ENCODE measurements at regions not wholly inside any gene's neighbourhood (a gene's known extent, or its start where the extent isn't known, plus 50 kb on each side); places are given as distances from the start of the nearest gene placed in this dataset.

- Histone ChIP-seq H3K9ac (ENCODE audit: low read depth, low read length) (no peak overlapping the region), H3K4me1 (ENCODE audit: control insufficient read depth, insufficient read depth, low read length) (peaks cover 24% of the 10 kb centered on the region), H3K36me3 (ENCODE audit: control insufficient read depth, insufficient read depth, low read length) (no peaks in the 10 kb centered on the region), H3K27ac (ENCODE audit: low read depth, low read length) (no peak overlapping the region), H3K9me3 (ENCODE audit: control insufficient read depth, insufficient read depth, low read length) (no peaks in the 10 kb centered on the region), H3K4me3 (ENCODE audit: low read depth, low read length) (no peak overlapping the region), H3K27me3 (ENCODE audit: control insufficient read depth, insufficient read depth, low read length) (no peaks in the 10 kb centered on the region)
Measured at GRCh38 chr2:167692936-167693335, 554.5 kb downstream of the STK39 start.

- Histone ChIP-seq H3K4me3 (ENCODE audit: low read depth, low read length) (no peak overlapping the region), H3K27me3 (ENCODE audit: control insufficient read depth, insufficient read depth, low read length) (no peaks in the 10 kb centered on the region), H3K27ac (ENCODE audit: low read depth, low read length) (no peak overlapping the region), H3K4me1 (ENCODE audit: control insufficient read depth, insufficient read depth, low read length) (peaks cover 16% of the 10 kb centered on the region), H3K9me3 (ENCODE audit: control insufficient read depth, insufficient read depth, low read length) (no peaks in the 10 kb centered on the region), H3K36me3 (ENCODE audit: control insufficient read depth, insufficient read depth, low read length) (no peaks in the 10 kb centered on the region), H3K9ac (ENCODE audit: low read depth, low read length) (no peak overlapping the region)
Measured at GRCh38 chr2:167692191-167692590, 555.2 kb downstream of the STK39 start.

DNA sequence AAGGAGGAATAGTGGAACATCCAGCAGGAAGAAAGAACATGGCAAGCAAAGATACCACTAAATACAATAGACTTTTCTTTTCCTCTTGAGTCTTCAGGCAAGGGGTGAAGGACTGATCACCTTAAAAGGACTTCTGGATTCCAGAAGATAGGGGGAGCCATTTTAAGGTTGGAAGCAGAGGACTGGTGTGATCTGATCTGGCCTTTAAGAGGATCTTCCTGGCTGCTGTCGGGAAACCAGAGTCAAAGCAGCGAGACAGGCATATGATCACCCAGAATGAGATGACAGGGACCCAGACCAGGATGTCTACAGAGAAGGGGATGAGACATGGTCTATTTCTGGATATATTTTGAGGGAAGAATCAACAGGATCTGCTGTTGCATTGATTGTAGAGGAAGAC lies 558.0 kb downstream of the STK39 start:
- H3K4me1 ChIP-seq (ENCODE audit: control insufficient read depth, insufficient read depth, low read length): peaks cover 8% of the 10 kb centered on the region; the same call in 1 of the 2 replicates
- H3K27ac ChIP-seq (ENCODE audit: low read depth, low read length): no peak overlapping the region
- no peaks in the 10 kb centered on the region for H3K36me3 ChIP-seq (ENCODE audit: control insufficient read depth, insufficient read depth, low read length)
- H3K27me3 ChIP-seq (ENCODE audit: control insufficient read depth, insufficient read depth, low read length): no peaks in the 10 kb centered on the region
- H3K9ac ChIP-seq (ENCODE audit: low read depth, low read length): no peak overlapping the region
- no peak overlapping the region for H3K4me3 ChIP-seq (ENCODE audit: low read depth, low read length)
- no peaks in the 10 kb centered on the region for H3K9me3 ChIP-seq (ENCODE audit: control insufficient read depth, insufficient read depth, low read length)

GRCh38 chr2:167686691-167687090 lies 560.7 kb downstream of the STK39 start:
- H3K4me3 ChIP-seq (ENCODE audit: low read depth, low read length): no peak overlapping the region
- no peak overlapping the region for H3K9ac ChIP-seq (ENCODE audit: low read depth, low read length)
- no peaks in the 10 kb centered on the region for H3K36me3 ChIP-seq (ENCODE audit: control insufficient read depth, insufficient read depth, low read length)
- H3K27ac ChIP-seq (ENCODE audit: low read depth, low read length): no peak overlapping the region
- no peaks in the 10 kb centered on the region for H3K9me3 ChIP-seq (ENCODE audit: control insufficient read depth, insufficient read depth, low read length)
- no peaks in the 10 kb centered on the region for H3K27me3 ChIP-seq (ENCODE audit: control insufficient read depth, insufficient read depth, low read length)
- peaks cover 17% of the 10 kb centered on the region for H3K4me1 ChIP-seq (ENCODE audit: control insufficient read depth, insufficient read depth, low read length)

DNA sequence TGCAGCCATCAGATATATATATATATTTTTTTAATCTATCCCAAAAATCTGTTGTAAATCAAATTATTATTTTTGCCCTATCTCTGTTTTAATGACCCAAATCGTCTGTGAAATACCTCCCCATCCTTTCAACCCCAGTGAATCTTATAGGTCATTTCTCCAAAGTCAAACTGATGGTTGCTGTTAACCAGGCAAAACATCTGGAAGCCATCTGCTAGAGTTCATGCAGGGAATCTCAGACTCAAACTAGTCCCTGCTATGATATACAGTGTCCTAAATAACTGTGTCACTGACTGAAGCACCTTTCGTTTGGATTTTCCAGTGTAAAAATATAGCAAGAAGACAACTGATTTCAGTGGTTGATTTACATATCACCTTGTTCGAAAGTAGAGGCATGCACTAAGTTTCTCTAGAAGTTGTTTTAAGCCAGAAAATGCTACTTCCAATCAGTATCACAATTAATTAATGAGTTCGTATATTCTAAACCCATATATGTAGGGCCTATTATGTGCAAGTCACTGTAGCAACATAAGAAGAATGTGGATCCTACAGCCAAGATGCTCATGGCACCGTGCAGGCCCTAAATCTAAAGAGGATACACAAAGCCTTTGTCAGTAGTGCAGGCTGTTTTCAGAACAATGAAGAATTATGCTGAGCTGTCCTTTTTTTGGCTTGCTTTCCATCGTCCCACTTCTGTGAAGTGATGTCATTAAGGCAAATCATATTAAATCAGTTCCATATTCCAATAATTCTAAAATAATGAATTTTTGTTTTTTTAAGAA lies 566.0 kb downstream of the STK39 start:
- Histone ChIP-seq H3K27me3 (ENCODE audit: control insufficient read depth, insufficient read depth, low read length) (no peaks in the 10 kb centered on the region), H3K4me1 (ENCODE audit: control insufficient read depth, insufficient read depth, low read length) (peaks cover 36% of the 10 kb centered on the region), H3K36me3 (ENCODE audit: control insufficient read depth, insufficient read depth, low read length) (no peaks in the 10 kb centered on the region), H3K9ac (ENCODE audit: low read depth, low read length) (no peak overlapping the region), H3K27ac (ENCODE audit: low read depth, low read length) (peak overlapping the region; percentile 15), H3K4me3 (ENCODE audit: low read depth, low read length) (no peak overlapping the region), H3K9me3 (ENCODE audit: control insufficient read depth, insufficient read depth, low read length) (no peaks in the 10 kb centered on the region)

DNA sequence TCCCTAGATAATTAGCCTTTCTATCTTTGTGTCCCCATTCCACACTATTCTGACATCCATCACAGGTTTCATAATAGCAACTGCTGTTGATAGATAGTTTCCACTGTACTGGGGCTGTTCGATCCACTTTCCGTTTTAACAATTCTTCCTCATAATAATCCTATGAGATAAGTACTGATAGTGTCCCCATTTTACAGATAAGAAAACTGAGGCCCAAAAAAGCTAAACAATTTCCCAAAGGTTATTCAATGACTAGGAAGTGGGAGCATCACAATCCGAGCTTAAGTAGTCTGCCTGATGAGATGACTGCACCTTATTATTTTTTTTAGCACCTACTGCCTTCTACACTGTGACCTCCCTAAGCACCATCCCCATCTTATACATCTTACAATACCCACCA lies 569.2 kb downstream of the STK39 start:
- Histone ChIP-seq H3K4me1 (ENCODE audit: control insufficient read depth, insufficient read depth, low read length) (peaks cover 34% of the 10 kb centered on the region), H3K9me3 (ENCODE audit: control insufficient read depth, insufficient read depth, low read length) (no peaks in the 10 kb centered on the region), H3K36me3 (ENCODE audit: control insufficient read depth, insufficient read depth, low read length) (no peaks in the 10 kb centered on the region), H3K9ac (ENCODE audit: low read depth, low read length) (no peak overlapping the region), H3K27me3 (ENCODE audit: control insufficient read depth, insufficient read depth, low read length) (no peaks in the 10 kb centered on the region), H3K4me3 (ENCODE audit: low read depth, low read length) (no peak overlapping the region), H3K27ac (ENCODE audit: low read depth, low read length) (no peak overlapping the region)

DNA sequence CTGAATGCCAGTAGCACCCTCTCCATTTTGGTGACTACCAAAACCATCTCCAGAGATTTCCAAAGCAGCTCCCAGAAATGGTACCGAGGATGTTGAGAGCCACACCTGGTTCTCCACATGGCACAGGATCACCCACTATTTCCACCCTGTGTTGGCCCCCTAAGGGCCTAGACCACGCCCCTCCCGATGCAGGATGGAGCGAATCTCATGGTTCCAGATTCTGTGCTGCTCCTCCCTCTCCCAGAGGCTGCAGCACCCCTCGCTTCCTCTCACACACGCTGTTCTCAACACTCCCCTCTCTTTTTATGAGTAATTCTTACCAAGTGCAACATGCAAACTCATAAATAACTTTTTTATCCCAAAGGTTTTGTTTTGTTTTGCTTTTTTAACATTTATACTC lies 571.5 kb downstream of the STK39 start:
- Histone ChIP-seq H3K27me3 (ENCODE audit: control insufficient read depth, insufficient read depth, low read length) (no peaks in the 10 kb centered on the region), H3K4me3 (ENCODE audit: low read depth, low read length) (no peak overlapping the region), H3K4me1 (ENCODE audit: control insufficient read depth, insufficient read depth, low read length) (peaks cover 16% of the 10 kb centered on the region), H3K36me3 (ENCODE audit: control insufficient read depth, insufficient read depth, low read length) (no peaks in the 10 kb centered on the region), H3K9me3 (ENCODE audit: control insufficient read depth, insufficient read depth, low read length) (no peaks in the 10 kb centered on the region), H3K27ac (ENCODE audit: low read depth, low read length) (no peak overlapping the region), H3K9ac (ENCODE audit: low read depth, low read length) (no peak overlapping the region)

- Histone ChIP-seq H3K4me3 (ENCODE audit: low read depth, low read length) (no peak overlapping the region), H3K36me3 (ENCODE audit: control insufficient read depth, insufficient read depth, low read length) (no peaks in the 10 kb centered on the region), H3K27me3 (ENCODE audit: control insufficient read depth, insufficient read depth, low read length) (no peaks in the 10 kb centered on the region), H3K4me1 (ENCODE audit: control insufficient read depth, insufficient read depth, low read length) (no peaks in the 10 kb centered on the region), H3K9me3 (ENCODE audit: control insufficient read depth, insufficient read depth, low read length) (peaks cover 4% of the 10 kb centered on the region; the same call in 1 of the 2 replicates), H3K27ac (ENCODE audit: low read depth, low read length) (no peak overlapping the region), H3K9ac (ENCODE audit: low read depth, low read length) (no peak overlapping the region)
Measured at GRCh38 chr2:167670588-167670987, 576.8 kb downstream of the STK39 start.

GRCh38 chr2:167653131-167653530 lies 594.3 kb downstream of the STK39 start:
- no peaks in the 10 kb centered on the region for H3K27me3 ChIP-seq (ENCODE audit: control insufficient read depth, insufficient read depth, low read length)
- H3K27ac ChIP-seq (ENCODE audit: low read depth, low read length): no peak overlapping the region
- H3K36me3 ChIP-seq (ENCODE audit: control insufficient read depth, insufficient read depth, low read length): peaks cover 6% of the 10 kb centered on the region; the same call in 1 of the 2 replicates
- H3K9me3 ChIP-seq (ENCODE audit: control insufficient read depth, insufficient read depth, low read length): no peaks in the 10 kb centered on the region
- no peak overlapping the region for H3K4me3 ChIP-seq (ENCODE audit: low read depth, low read length)
- peaks cover 7% of the 10 kb centered on the region for H3K4me1 ChIP-seq (ENCODE audit: control insufficient read depth, insufficient read depth, low read length)
- no peak overlapping the region for H3K9ac ChIP-seq (ENCODE audit: low read depth, low read length)

DNA sequence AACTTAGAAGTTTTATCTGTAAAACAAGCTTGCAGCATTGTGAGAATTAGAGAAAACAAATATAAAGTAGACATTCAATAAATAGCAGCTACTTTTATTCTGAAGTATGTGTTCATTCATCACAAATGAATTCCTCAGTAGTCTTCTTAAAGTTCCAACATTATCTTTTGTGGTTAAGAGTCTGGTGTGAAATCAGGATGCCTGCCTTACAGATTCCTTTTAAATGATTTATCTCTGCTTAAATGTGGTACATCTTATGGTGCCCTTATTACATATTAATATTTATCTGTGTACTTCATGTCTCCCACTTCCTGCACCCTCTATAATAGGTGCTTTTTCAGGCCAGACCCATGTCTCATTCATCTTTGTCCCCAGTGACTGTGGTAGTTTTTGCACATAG lies 595.0 kb downstream of the STK39 start:
- H3K36me3 ChIP-seq (ENCODE audit: control insufficient read depth, insufficient read depth, low read length): peaks cover 7% of the 10 kb centered on the region; the same call in 1 of the 2 replicates
- peaks cover 7% of the 10 kb centered on the region for H3K4me1 ChIP-seq (ENCODE audit: control insufficient read depth, insufficient read depth, low read length)
- H3K27me3 ChIP-seq (ENCODE audit: control insufficient read depth, insufficient read depth, low read length): no peaks in the 10 kb centered on the region
- no peak overlapping the region for H3K4me3 ChIP-seq (ENCODE audit: low read depth, low read length)
- H3K9me3 ChIP-seq (ENCODE audit: control insufficient read depth, insufficient read depth, low read length): no peaks in the 10 kb centered on the region
- H3K27ac ChIP-seq (ENCODE audit: low read depth, low read length): no peak overlapping the region
- H3K9ac ChIP-seq (ENCODE audit: low read depth, low read length): no peak overlapping the region

GRCh38 chr2:167651406-167652151 lies 595.8 kb downstream of the STK39 start:
- H3K36me3 ChIP-seq (ENCODE audit: control insufficient read depth, insufficient read depth, low read length): peaks cover 7% of the 10 kb centered on the region
- peak overlapping the region; percentile 2 for H3K27ac ChIP-seq (ENCODE audit: low read depth, low read length)
- H3K9me3 ChIP-seq (ENCODE audit: control insufficient read depth, insufficient read depth, low read length): no peaks in the 10 kb centered on the region
- no peaks in the 10 kb centered on the region for H3K27me3 ChIP-seq (ENCODE audit: control insufficient read depth, insufficient read depth, low read length)
- peaks cover 7% of the 10 kb centered on the region for H3K4me1 ChIP-seq (ENCODE audit: control insufficient read depth, insufficient read depth, low read length)
- H3K4me3 ChIP-seq (ENCODE audit: low read depth, low read length): no peak overlapping the region
- H3K9ac ChIP-seq (ENCODE audit: low read depth, low read length): no peak overlapping the region

Data from HUES48 (cell line).